K562 (cell line): ENCODE measurements at regions not wholly inside any gene's neighbourhood (a gene's known extent, or its start where the extent isn't known, plus 50 kb on each side); places are given as distances from the start of the nearest gene placed in this dataset.

Source experiments
- ATAC-seq: fragments of 200-7000 bp; cut with Tn5 transposase; 3 replicates; pipeline ENCODE4 v1.9.1; 2020; ENCODE audit warnings: moderate library complexity
- BruUV-seq: library from RNA; stranded (reverse); fragments of 400-500 nt; replicated peaks from 2 replicates; lab custom pipeline; 2021; lab: Mats Ljungman, UMichigan
- CTCF ChIA-PET: fragments of 300-600 bp; formaldehyde crosslinking; extraction: SDS; loops from one replicate; lab custom pipeline; 2021; ENCODE audit warnings: low intra/inter-chr PET ratio; lab: Yijun Ruan, JAX
- POLR2A ChIA-PET: fragments of 300-600, 350-650 bp; sonication (Branson Sonifier 250); formaldehyde crosslinking; extraction: SDS; loops from one replicate; lab custom pipeline; 2021; ENCODE audit warnings: antibody characterized with exemption, inconsistent platforms; lab: Yijun Ruan, JAX
- DNase-seq, 4 experiments: peaks; one replicate each; pipeline versions ENCODE4 v3.0.0 to v3.0.0-alpha.2; 2011 to 2018; ENCODE audit warnings: low spot score in 3 of 4, mixed read lengths in 3 of 4; ENCODE audit errors: extremely low read depth in 1 of 4
- FAIRE-seq: peaks from 2 replicates; lab custom pipeline; 2011; peaks lifted over from hg19 to GRCh38; lab: Jason Lieb, UNC
- H2AFZ ChIP-seq: 2 replicates; pipeline ENCODE4 v1.6.0; 2011; ENCODE audit warnings: low read depth, low read length, control low read depth, inconsistent platforms
- H3K27ac ChIP-seq: fragments of 200-600 bp; 3 replicates; pipeline ENCODE4 v1.8.0; 2011; ENCODE audit warnings: low read depth, mild to moderate bottlenecking, control low read depth, inconsistent platforms, low read length, moderate library complexity, mixed read lengths; ENCODE audit errors: extremely low read depth
- H3K27me3 ChIP-seq, 2 experiments: fragments of 300-600 bp in 1 of 2; 2 replicates in 1 of 2; 3 replicates in 1 of 2; pipeline versions ENCODE4 v1.6.0 to v1.8.0; 2011; ENCODE audit warnings: inconsistent platforms in 2 of 2, low read length in 2 of 2, mild to moderate bottlenecking in 1 of 2, mixed read lengths in 1 of 2, moderate library complexity in 1 of 2; ENCODE audit not compliant: control insufficient read depth in 2 of 2, insufficient read depth in 2 of 2
- H3K36me3 ChIP-seq: fragments of 300-600 bp; 3 replicates; pipeline ENCODE4 v1.8.0; 2011; ENCODE audit warnings: mild to moderate bottlenecking, low read length, inconsistent platforms; ENCODE audit not compliant: control insufficient read depth, insufficient read depth
- H3K4me1 ChIP-seq, 2 experiments: fragments of 200-600 bp in 1 of 2; replicated peaks in 1 of 2; 2 replicates in 1 of 2; 3 replicates in 1 of 2; pipeline versions ENCODE4 v1.5.1 to v1.8.0; 2011; ENCODE audit warnings: inconsistent platforms in 2 of 2, low read length in 2 of 2, mild to moderate bottlenecking in 1 of 2, mixed read lengths in 1 of 2, moderate library complexity in 1 of 2; ENCODE audit not compliant: control insufficient read depth in 2 of 2, insufficient read depth in 2 of 2
- H3K4me2 ChIP-seq: 2 replicates; pipeline ENCODE4 v1.6.1; 2011; ENCODE audit warnings: low read length, control low read depth, inconsistent platforms, mixed read lengths; ENCODE audit not compliant: insufficient read depth
- H3K4me3 ChIP-seq: fragments of 200-600 bp; sonication (generic), shearing (Covaris generic); 2 replicates; pipeline ENCODE4 v1.5.1; 2016; ENCODE audit warnings: control low read depth, inconsistent platforms
- H3K79me2 ChIP-seq: fragments of 200-600 bp; 3 replicates; pipeline ENCODE4 v1.8.0; 2011; ENCODE audit warnings: low read length, inconsistent platforms; ENCODE audit not compliant: control insufficient read depth, insufficient read depth
- H3K9ac ChIP-seq, 2 experiments: 2 replicates each; pipeline versions ENCODE4 v1.6.0 to v1.6.1; 2011; ENCODE audit warnings: low read depth in 2 of 2, low read length in 2 of 2, control low read depth in 1 of 2, inconsistent platforms in 1 of 2, mild to moderate bottlenecking in 1 of 2, mixed read lengths in 1 of 2; ENCODE audit not compliant: insufficient read depth in 1 of 2
- H3K9me1 ChIP-seq: one replicate; pipeline ENCODE4 v1.6.0; 2011; ENCODE audit warnings: inconsistent platforms, mild to moderate bottlenecking, low read length, moderate library complexity; ENCODE audit not compliant: control insufficient read depth, insufficient read depth
- H3K9me3 ChIP-seq: replicated peaks from 2 replicates; pipeline ENCODE4 v1.5.1; 2011; ENCODE audit warnings: low read depth, low read length, inconsistent platforms; ENCODE audit not compliant: control insufficient read depth, insufficient read depth
- H4K20me1 ChIP-seq: replicated peaks from 2 replicates; pipeline ENCODE4 v1.6.1; 2011; ENCODE audit warnings: low read length, inconsistent platforms, mixed read lengths; ENCODE audit not compliant: control insufficient read depth, insufficient read depth
- ARID4B ChIP-seq: sonication (generic); formaldehyde crosslinking; IDR thresholded peaks from 2 replicates; pipeline ENCODE4 v1.8.0; 2022; ENCODE audit warnings: mild to moderate bottlenecking, missing genetic modification reagents
- CBFB ChIP-seq: sonication (generic); formaldehyde crosslinking; IDR thresholded peaks from 2 replicates; pipeline ENCODE4 v1.4.0; 2020; ENCODE audit warnings: mild to moderate bottlenecking, missing genetic modification reagents
- CHD7 ChIP-seq: fragments of 200-600 bp; sonication (generic); IDR thresholded peaks from one replicate; pipeline ENCODE4 v1.6.1; 2012; ENCODE audit warnings: mild to moderate bottlenecking, low read depth, low read length, inconsistent platforms
- FOXK1 ChIP-seq: sonication (generic); formaldehyde crosslinking; IDR thresholded peaks from 2 replicates; pipeline ENCODE4 v1.8.0; 2022; ENCODE audit warnings: missing genetic modification reagents, mild to moderate bottlenecking, borderline replicate concordance
- MED1 ChIP-seq: sonication (generic); formaldehyde crosslinking; IDR thresholded peaks from 2 replicates; pipeline ENCODE4 v1.8.1; 2023; ENCODE audit warnings: missing genetic modification reagents, borderline replicate concordance
- MTA1 ChIP-seq: fragments of 450-650 bp; IDR thresholded peaks from 2 replicates; pipeline ENCODE4 v1.6.1; 2017; ENCODE audit warnings: borderline replicate concordance
- ZNF76 ChIP-seq: fragments of 250-450 bp; sonication (Bioruptor Pico); IDR thresholded peaks from 2 replicates; pipeline ENCODE4 v1.4.0; 2020; ENCODE audit warnings: mild to moderate bottlenecking, moderate library complexity, borderline replicate concordance
- WGBS: fragments of 100-300 bp; shearing (Covaris generic); methylation state at CpG from one replicate; pipeline ENCODE4 v1.1.6; 2016; ENCODE audit warnings: low coverage, mixed read lengths; ENCODE audit not compliant: insufficient coverage; ENCODE audit errors: missing lambda C conversion rate; 5-methylcytosine and 5-hydroxymethylcytosine counted together
- in situ Hi-C: fragments of 300-500 bp; cut with MboI; formaldehyde crosslinking; loops from 4 replicates; pipeline ENCODE4 v1.15.0; 2018; ENCODE audit warnings: inconsistent platforms, mixed read lengths
- intact Hi-C: fragments of 100-400 bp; cut with micrococcal nuclease; formaldehyde crosslinking; loops from 2 replicates; pipeline ENCODE4 v1.14.2; 2022

- WGBS = 0% methylated on average over 2 of the region's 2 CpGs
- Histone ChIP-seq H3K36me3 (no peaks in the 10 kb centered on the region), H3K79me2 (no peaks in the 10 kb centered on the region), H3K27me3 (no peaks in the 10 kb centered on the region), H2AFZ (no peak overlapping the region), H3K4me1 (no peaks in the 10 kb centered on the region), H3K9me1 (no peaks in the 10 kb centered on the region), H3K9ac (no peak overlapping the region), H3K27ac (no peak overlapping the region), H3K4me3 (no peak overlapping the region), H3K9me3 (no peaks in the 10 kb centered on the region), H3K4me2 (no peak overlapping the region), H4K20me1 (no peaks in the 10 kb centered on the region)
- no TSS peak for BruUV-seq
- no peak for ATAC-seq
- CTCF ChIA-PET = no interaction called here
- in situ Hi-C loops (no loop called here), intact Hi-C loops (no loop called here)
- DNase-seq = no peak
- no peak for FAIRE-seq
- POLR2A ChIA-PET = interaction anchor here (0.6 kb wide), 1 partner anchor 24 kb away, joined by 3 read pairs; no protein-coding TSS in a partner anchor
- TF ChIP-seq ZNF76 (CRISPR knock-in tag) (no peak), MED1 (CRISPR knock-in tag) (no peak), CBFB (no peak), FOXK1 (CRISPR knock-in tag) (no peak), MTA1 (no peak), ARID4B (CRISPR knock-in tag) (no peak), CHD7 (no peak)
Measured at GRCh38 chr18:40094441-40094840, 1860.6 kb upstream of the PIK3C3 start.
